ENCODE measurements at regions not wholly inside any gene's neighbourhood (a gene's known extent, or its start where the extent isn't known, plus 50 kb on each side); places are given as distances from the start of the nearest gene placed in this dataset.

GRCh38 chr3:150116196-150116595 lies 145.5 kb upstream of the PFN2 start:
- no peak for DNase-seq

GRCh38 chr3:150114873-150115540 lies 144.3 kb upstream of the PFN2 start:
- DNase-seq = no peak

- DNase-seq = no peak
Observed at GRCh38 chr3:150114273-150114672, 143.6 kb upstream of the PFN2 start.

- peak in 1 of 2 experiments; percentile 73 for DNase-seq
Observed at GRCh38 chr3:150110097-150110496, 139.4 kb upstream of the PFN2 start.

GRCh38 chr3:150107429-150108175 lies 136.9 kb upstream of the PFN2 start:
- no peak for DNase-seq

GRCh38 chr3:150106740-150107428 lies 136.2 kb upstream of the PFN2 start:
- no peak for DNase-seq

GRCh38 chr3:150105886-150106612 lies 135.4 kb upstream of the PFN2 start:
- DNase-seq = no peak

- no peak for DNase-seq
Observed at GRCh38 chr3:150105025-150105424, 134.3 kb upstream of the PFN2 start.

GRCh38 chr3:150104564-150104963 lies 133.9 kb upstream of the PFN2 start:
- no peak for DNase-seq

GRCh38 chr3:150101016-150101415 lies 130.3 kb upstream of the PFN2 start:
- DNase-seq = no peak

GRCh38 chr3:150098621-150099020 lies 127.9 kb upstream of the PFN2 start:
- DNase-seq = no peak

GRCh38 chr3:150097588-150097890 lies 126.8 kb upstream of the PFN2 start:
- DNase-seq = no peak

GRCh38 chr3:150096700-150097587 lies 126.2 kb upstream of the PFN2 start:
- DNase-seq = no peak

GRCh38 chr3:150094150-150094933 lies 123.6 kb upstream of the PFN2 start:
- DNase-seq = peak; percentile 29 to 72

GRCh38 chr3:150091626-150092025 lies 120.9 kb upstream of the PFN2 start:
- DNase-seq = no peak

- no peak for DNase-seq
Observed at GRCh38 chr3:150090877-150091276, 120.2 kb upstream of the PFN2 start.

GRCh38 chr3:150090006-150090405 lies 119.3 kb upstream of the PFN2 start:
- no peak for DNase-seq

GRCh38 chr3:150084128-150084527 lies 113.4 kb upstream of the PFN2 start:
- no peak for DNase-seq

GRCh38 chr3:150083655-150084042 lies 113.0 kb upstream of the PFN2 start:
- DNase-seq = no peak

- DNase-seq = no peak
Observed at GRCh38 chr3:150082898-150083654, 112.4 kb upstream of the PFN2 start.

GRCh38 chr3:150081084-150081483 lies 110.4 kb upstream of the PFN2 start:
- DNase-seq = no peak

Measured in NCI-H526 (cell line).